ENCODE measurements at regions not wholly inside any gene's neighbourhood (a gene's known extent, or its start where the extent isn't known, plus 50 kb on each side); places are given as distances from the start of the nearest gene placed in this dataset.

GRCh38 chr13:74061926-74062595 is 72.1 kb downstream of the KLF12 start:
- Mint-ChIP-seq H3K4me1 (ENCODE audit: low read depth) (peaks cover 71% of the 10 kb centered on the region), H3K4me3 (ENCODE audit: unreplicated experiment) (no peak overlapping the region), H3K9me3 (ENCODE audit: low read depth) (peaks cover 13% of the 10 kb centered on the region), H3K27ac (ENCODE audit: unreplicated experiment) (peak overlapping the region; percentile 82), H3K36me3 (ENCODE audit: low read depth) (peaks cover 8% of the 10 kb centered on the region), H3K27me3 (ENCODE audit: low read depth) (no peaks in the 10 kb centered on the region)
- no peak for DNase-seq (ENCODE audit: low spot score)
- TF ChIP-seq, protein P1, sequence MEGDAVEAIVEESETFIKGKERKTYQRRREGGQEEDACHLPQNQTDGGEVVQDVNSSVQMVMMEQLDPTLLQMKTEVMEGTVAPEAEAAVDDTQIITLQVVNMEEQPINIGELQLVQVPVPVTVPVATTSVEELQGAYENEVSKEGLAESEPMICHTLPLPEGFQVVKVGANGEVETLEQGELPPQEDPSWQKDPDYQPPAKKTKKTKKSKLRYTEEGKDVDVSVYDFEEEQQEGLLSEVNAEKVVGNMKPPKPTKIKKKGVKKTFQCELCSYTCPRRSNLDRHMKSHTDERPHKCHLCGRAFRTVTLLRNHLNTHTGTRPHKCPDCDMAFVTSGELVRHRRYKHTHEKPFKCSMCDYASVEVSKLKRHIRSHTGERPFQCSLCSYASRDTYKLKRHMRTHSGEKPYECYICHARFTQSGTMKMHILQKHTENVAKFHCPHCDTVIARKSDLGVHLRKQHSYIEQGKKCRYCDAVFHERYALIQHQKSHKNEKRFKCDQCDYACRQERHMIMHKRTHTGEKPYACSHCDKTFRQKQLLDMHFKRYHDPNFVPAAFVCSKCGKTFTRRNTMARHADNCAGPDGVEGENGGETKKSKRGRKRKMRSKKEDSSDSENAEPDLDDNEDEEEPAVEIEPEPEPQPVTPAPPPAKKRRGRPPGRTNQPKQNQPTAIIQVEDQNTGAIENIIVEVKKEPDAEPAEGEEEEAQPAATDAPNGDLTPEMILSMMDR (IDR thresholded peaks at IDR 0.05), result no peak

DNA sequence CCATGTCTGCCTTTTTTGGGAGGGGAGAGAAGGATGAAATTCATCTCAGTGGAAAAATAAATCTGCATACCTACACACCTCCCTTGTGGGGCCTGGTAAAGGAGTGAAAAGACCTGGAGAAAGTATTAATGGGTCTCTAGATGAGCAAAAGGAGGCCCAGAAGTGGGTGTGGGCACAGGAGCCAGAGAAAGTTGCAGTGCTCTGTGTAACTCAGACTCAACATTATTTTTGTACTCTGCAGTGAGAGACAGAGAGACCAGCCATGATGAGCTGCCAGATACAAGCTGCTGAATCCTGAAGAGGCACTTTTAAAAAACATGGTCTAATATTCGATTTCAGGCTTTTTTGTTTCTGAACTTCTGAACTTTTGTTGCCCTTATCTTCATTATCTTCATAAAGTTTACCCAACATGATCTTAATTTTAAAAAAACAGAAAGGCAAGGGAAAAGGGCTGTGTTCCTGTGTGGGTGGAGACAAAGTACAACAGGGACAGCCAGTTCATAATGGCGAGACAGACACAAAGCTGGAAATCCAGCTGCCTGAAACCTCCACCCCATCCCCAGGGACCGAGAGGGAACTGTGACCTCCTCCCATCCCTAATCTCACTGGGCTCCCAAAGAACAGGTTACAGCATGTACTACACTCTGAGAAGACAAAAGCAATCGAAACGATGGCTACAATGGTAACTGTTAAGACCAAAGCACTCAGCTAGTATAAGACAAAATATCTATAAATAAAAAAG is 77.2 kb downstream of the KLF12 start:
- DNase-seq (ENCODE audit: low spot score), result no peak
- Mint-ChIP-seq H3K27me3 (ENCODE audit: low read depth) (no peaks in the 10 kb centered on the region), H3K36me3 (ENCODE audit: low read depth) (peaks cover 8% of the 10 kb centered on the region), H3K4me3 (ENCODE audit: unreplicated experiment) (peak overlapping the region; percentile 36), H3K27ac (ENCODE audit: unreplicated experiment) (peak overlapping the region; percentile 71), H3K9me3 (ENCODE audit: low read depth) (peaks cover 13% of the 10 kb centered on the region), H3K4me1 (ENCODE audit: low read depth) (peaks cover 60% of the 10 kb centered on the region)
- TF ChIP-seq, protein P1 (IDR thresholded peaks at IDR 0.05), result no peak

GRCh38 chr13:74052402-74052928 is 81.7 kb downstream of the KLF12 start:
- no peak overlapping the region for H3K4me3 Mint-ChIP-seq (ENCODE audit: unreplicated experiment)
- H3K9me3 Mint-ChIP-seq (ENCODE audit: low read depth), result peaks cover under 1% of the 10 kb centered on the region
- no peaks in the 10 kb centered on the region for H3K27me3 Mint-ChIP-seq (ENCODE audit: low read depth)
- H3K36me3 Mint-ChIP-seq (ENCODE audit: low read depth), result no peaks in the 10 kb centered on the region
- H3K27ac Mint-ChIP-seq (ENCODE audit: unreplicated experiment), result no peak overlapping the region
- no peak for DNase-seq (ENCODE audit: low spot score)
- TF ChIP-seq, protein P1 (IDR thresholded peaks at IDR 0.05), result no peak
- H3K4me1 Mint-ChIP-seq (ENCODE audit: low read depth), result peaks cover 67% of the 10 kb centered on the region

- H3K4me3 Mint-ChIP-seq (ENCODE audit: unreplicated experiment), result no peak overlapping the region
- H3K36me3 Mint-ChIP-seq (ENCODE audit: low read depth), result peaks cover 2% of the 10 kb centered on the region
- no peak overlapping the region for H3K27ac Mint-ChIP-seq (ENCODE audit: unreplicated experiment)
- TF ChIP-seq, protein P1 (IDR thresholded peaks at IDR 0.05), result no peak
- no peaks in the 10 kb centered on the region for H3K27me3 Mint-ChIP-seq (ENCODE audit: low read depth)
- no peak for DNase-seq (ENCODE audit: low spot score)
- H3K9me3 Mint-ChIP-seq (ENCODE audit: low read depth), result no peaks in the 10 kb centered on the region
- H3K4me1 Mint-ChIP-seq (ENCODE audit: low read depth), result peaks cover 50% of the 10 kb centered on the region
Observed at GRCh38 chr13:74048756-74049155, 85.4 kb downstream of the KLF12 start.

- no peaks in the 10 kb centered on the region for H3K27me3 Mint-ChIP-seq (ENCODE audit: low read depth)
- no peak for DNase-seq (ENCODE audit: low spot score)
- H3K4me1 Mint-ChIP-seq (ENCODE audit: low read depth), result peaks cover 44% of the 10 kb centered on the region
- peaks cover 2% of the 10 kb centered on the region for H3K36me3 Mint-ChIP-seq (ENCODE audit: low read depth)
- TF ChIP-seq, protein P1 (IDR thresholded peaks at IDR 0.05), result no peak
- no peak overlapping the region for H3K4me3 Mint-ChIP-seq (ENCODE audit: unreplicated experiment)
- peak overlapping the region; percentile 60 for H3K27ac Mint-ChIP-seq (ENCODE audit: unreplicated experiment)
- H3K9me3 Mint-ChIP-seq (ENCODE audit: low read depth), result no peaks in the 10 kb centered on the region
Observed at GRCh38 chr13:74047931-74048600, 86.1 kb downstream of the KLF12 start.

All from chondrocyte (in vitro differentiated cells).